WTC11 (cell line): ENCODE measurements at regions not wholly inside any gene's neighbourhood (a gene's known extent, or its start where the extent isn't known, plus 50 kb on each side); places are given as distances from the start of the nearest gene placed in this dataset.

Experiments
- CTCF ChIP-seq: fragments of 200-600 bp; IDR thresholded peaks from 2 replicates; pipeline ENCODE4 v1.8.0; 2022; ENCODE audit warnings: antibody characterized with exemption
- SMAD4 ChIP-seq: sonication (generic); formaldehyde crosslinking; IDR thresholded peaks from 2 replicates; pipeline ENCODE4 v1.8.0; 2022; ENCODE audit warnings: mild to moderate bottlenecking, missing genetic modification reagents

DNA sequence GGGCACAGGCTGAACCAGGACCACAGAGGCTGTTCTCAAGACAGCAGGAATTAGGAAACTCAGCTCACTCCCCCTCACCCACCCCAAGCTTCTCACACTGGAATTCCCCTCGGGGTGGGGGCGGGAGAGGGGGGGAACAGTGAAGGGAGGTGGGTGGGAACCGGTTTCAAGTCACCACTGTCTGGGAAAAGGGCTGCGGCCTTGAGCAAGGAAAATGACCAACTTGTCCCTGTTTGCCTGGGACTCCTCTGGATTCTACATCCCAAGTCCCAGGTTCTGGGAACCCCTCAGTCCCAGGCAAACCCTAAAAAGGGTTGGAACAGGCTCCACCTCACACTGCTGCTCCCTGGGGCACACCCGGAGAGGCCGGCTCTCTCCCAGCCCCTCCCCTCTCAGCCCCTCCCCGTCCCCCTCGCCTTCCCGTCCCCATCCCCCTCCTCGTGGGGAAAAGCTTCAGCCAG, 230.7 kb downstream of the TFAP2C start:
- no peak for TF ChIP-seq CTCF
- TF ChIP-seq SMAD4 (CRISPR knock-in tag): no peak
